H1 (cell line): ENCODE measurements at regions not wholly inside any gene's neighbourhood (a gene's known extent, or its start where the extent isn't known, plus 50 kb on each side); places are given as distances from the start of the nearest gene placed in this dataset.

ENCODE experiments used
- BRCA1 ChIP-seq: IDR thresholded peaks from 2 replicates; pipeline ENCODE4 v1.6.1; 2012; ENCODE audit warnings: low read depth, low read length, improper control_type of control experiment
- GTF2F1 ChIP-seq: IDR thresholded peaks from 2 replicates; pipeline ENCODE4 v1.6.1; 2012; ENCODE audit warnings: low read depth, low read length, improper control_type of control experiment, borderline replicate concordance
- HDAC6 ChIP-seq: IDR thresholded peaks from one replicate; pipeline ENCODE4 v1.7.1; 2012; ENCODE audit warnings: low read depth, mild to moderate bottlenecking, inconsistent platforms, low read length, moderate library complexity
- RAD21 ChIP-seq, 2 experiments: IDR thresholded peaks in 1 of 2; conservative IDR thresholded peaks in 1 of 2; 2 replicates each; pipeline ENCODE4 v1.6.1; 2011; ENCODE audit warnings: low read depth in 2 of 2, low read length in 2 of 2, improper control_type of control experiment in 1 of 2, inconsistent platforms in 1 of 2, mild to moderate bottlenecking in 1 of 2, moderate library complexity in 1 of 2
- RXRA ChIP-seq: IDR thresholded peaks from 2 replicates; pipeline ENCODE4 v1.6.1; 2011; ENCODE audit warnings: low read depth, mild to moderate bottlenecking, low read length, moderate library complexity; ENCODE audit not compliant: insufficient read depth
- TF ChIP-seq, protein P1 (sequence below): IDR thresholded peaks from 2 replicates; pipeline ENCODE4 v1.6.1; 2011; ENCODE audit warnings: low read length, improper control_type of control experiment

DNA sequence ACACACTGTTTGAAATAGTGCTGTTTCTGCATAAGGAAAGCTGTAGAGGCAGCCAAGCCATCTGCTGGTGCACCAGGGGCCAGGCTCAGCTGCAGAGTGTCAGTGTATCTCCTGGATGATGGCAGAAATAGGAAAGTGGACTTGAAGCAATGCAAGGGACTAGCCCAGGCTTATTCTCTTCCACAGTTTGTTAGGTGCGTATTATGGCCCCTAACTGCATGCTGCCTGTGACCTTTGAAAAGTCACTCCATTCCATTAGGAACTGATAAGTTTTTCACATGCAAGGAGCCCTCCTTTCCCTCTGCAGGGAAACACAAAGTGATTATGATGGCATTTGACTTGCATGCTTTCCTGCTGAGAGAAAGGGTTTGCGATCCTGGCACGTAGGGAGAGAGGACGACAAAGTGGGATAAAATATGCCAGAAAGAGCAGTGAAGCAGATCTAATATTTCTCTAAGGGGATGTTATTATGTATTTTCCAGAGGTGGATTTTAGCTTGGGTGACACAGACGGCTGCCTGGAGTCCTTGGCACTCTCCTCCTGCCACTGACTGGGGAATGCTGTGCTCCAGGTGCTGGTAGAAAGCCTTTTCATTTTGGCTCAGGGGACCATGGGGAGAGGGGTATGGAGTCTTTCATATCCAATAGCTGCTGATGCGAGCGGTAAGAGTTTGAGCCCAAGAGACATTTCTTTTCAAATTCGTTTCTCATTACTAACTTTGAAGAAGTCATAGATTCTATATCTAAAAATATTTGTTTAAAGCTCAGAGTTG, 402.1 kb upstream of the B3GALT2 start (continued):
- no peak for TF ChIP-seq RAD21 (IDR thresholded peaks at IDR 0.05 in 1 of 2, conservative IDR thresholded peaks at IDR 0.05 in 1 of 2; ENCODE audit: low read depth in 2 of 2, low read length in 2 of 2)
- no peak for TF ChIP-seq BRCA1
- TF ChIP-seq HDAC6, result no peak
- TF ChIP-seq GTF2F1, result no peak
- no peak for TF ChIP-seq RXRA
- TF ChIP-seq, protein P1, sequence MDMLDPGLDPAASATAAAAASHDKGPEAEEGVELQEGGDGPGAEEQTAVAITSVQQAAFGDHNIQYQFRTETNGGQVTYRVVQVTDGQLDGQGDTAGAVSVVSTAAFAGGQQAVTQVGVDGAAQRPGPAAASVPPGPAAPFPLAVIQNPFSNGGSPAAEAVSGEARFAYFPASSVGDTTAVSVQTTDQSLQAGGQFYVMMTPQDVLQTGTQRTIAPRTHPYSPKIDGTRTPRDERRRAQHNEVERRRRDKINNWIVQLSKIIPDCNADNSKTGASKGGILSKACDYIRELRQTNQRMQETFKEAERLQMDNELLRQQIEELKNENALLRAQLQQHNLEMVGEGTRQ, result no peak
